ENCODE measurements at regions not wholly inside any gene's neighbourhood (a gene's known extent, or its start where the extent isn't known, plus 50 kb on each side); places are given as distances from the start of the nearest gene placed in this dataset.
"Not testable (repeated sequence)": the region's sequence is repeated elsewhere in the genome, so short reads cannot be mapped to it uniquely, and the experiment has no call there.

- TF ChIP-seq EP300, POLR2A, CTCF (IDR thresholded peaks at IDR 0.05): not testable (repeated sequence)
Observed at GRCh38 chr16:16770717-16771116, 391.8 kb downstream of the NPIPA7 start.
